ENCODE measurements at regions not wholly inside any gene's neighbourhood (a gene's known extent, or its start where the extent isn't known, plus 50 kb on each side); places are given as distances from the start of the nearest gene placed in this dataset.

GRCh38 chr1:234899041-234899729, 229.5 kb downstream of the TOMM20 start:
- Mint-ChIP-seq H3K36me3 (no peaks in the 10 kb centered on the region), H3K9me3 (no peaks in the 10 kb centered on the region), H3K4me3 (no peak overlapping the region), H3K27ac (no peak overlapping the region), H3K27me3 (ENCODE audit: low read depth) (no peaks in the 10 kb centered on the region), H3K4me1 (peaks cover 16% of the 10 kb centered on the region)
- TF ChIP-seq CTCF (IDR thresholded peaks at IDR 0.05; ENCODE audit: unreplicated experiment): no peak
- DNase-seq (ENCODE audit: low spot score in 2 of 2, unreplicated experiment in 2 of 2): no peak

- Mint-ChIP-seq H3K27ac (no peak overlapping the region), H3K36me3 (no peaks in the 10 kb centered on the region), H3K9me3 (no peaks in the 10 kb centered on the region), H3K27me3 (ENCODE audit: low read depth) (no peaks in the 10 kb centered on the region), H3K4me3 (no peak overlapping the region), H3K4me1 (peaks cover 16% of the 10 kb centered on the region)
- no peak for TF ChIP-seq CTCF (IDR thresholded peaks at IDR 0.05; ENCODE audit: unreplicated experiment)
- DNase-seq (ENCODE audit: low spot score in 2 of 2, unreplicated experiment in 2 of 2): no peak
These were observed 230.1 kb downstream of the TOMM20 start for GRCh38 chr1:234898455-234899033.

- Mint-ChIP-seq H3K27ac (no peak overlapping the region), H3K4me1 (peaks cover 13% of the 10 kb centered on the region), H3K27me3 (ENCODE audit: low read depth) (no peaks in the 10 kb centered on the region), H3K9me3 (no peaks in the 10 kb centered on the region), H3K36me3 (no peaks in the 10 kb centered on the region), H3K4me3 (no peak overlapping the region)
- TF ChIP-seq CTCF (IDR thresholded peaks at IDR 0.05; ENCODE audit: unreplicated experiment): no peak
- DNase-seq (ENCODE audit: low spot score in 2 of 2, unreplicated experiment in 2 of 2): no peak
These were observed 230.7 kb downstream of the TOMM20 start for GRCh38 chr1:234897754-234898454.

GRCh38 chr1:234897390-234897749, 231.3 kb downstream of the TOMM20 start:
- no peak for TF ChIP-seq CTCF (IDR thresholded peaks at IDR 0.05; ENCODE audit: unreplicated experiment)
- H3K27ac Mint-ChIP-seq: no peak overlapping the region
- H3K4me3 Mint-ChIP-seq: no peak overlapping the region
- H3K9me3 Mint-ChIP-seq: no peaks in the 10 kb centered on the region
- no peaks in the 10 kb centered on the region for H3K36me3 Mint-ChIP-seq
- no peak for DNase-seq (ENCODE audit: low spot score in 2 of 2, unreplicated experiment in 2 of 2)
- H3K4me1 Mint-ChIP-seq: peaks cover 13% of the 10 kb centered on the region
- no peaks in the 10 kb centered on the region for H3K27me3 Mint-ChIP-seq (ENCODE audit: low read depth)

GRCh38 chr1:234896477-234897389, 231.9 kb downstream of the TOMM20 start:
- Mint-ChIP-seq H3K36me3 (no peaks in the 10 kb centered on the region), H3K4me3 (no peak overlapping the region), H3K9me3 (no peaks in the 10 kb centered on the region), H3K27me3 (ENCODE audit: low read depth) (no peaks in the 10 kb centered on the region), H3K4me1 (peaks cover 13% of the 10 kb centered on the region), H3K27ac (no peak overlapping the region)
- TF ChIP-seq CTCF (IDR thresholded peaks at IDR 0.05; ENCODE audit: unreplicated experiment): no peak
- DNase-seq (ENCODE audit: low spot score in 2 of 2, unreplicated experiment in 2 of 2): no peak
